Mesendoderm (in vitro differentiated cells): ENCODE measurements at regions not wholly inside any gene's neighbourhood (a gene's known extent, or its start where the extent isn't known, plus 50 kb on each side); places are given as distances from the start of the nearest gene placed in this dataset.
"Not testable (repeated sequence)": the region's sequence is repeated elsewhere in the genome, so short reads cannot be mapped to it uniquely, and the experiment has no call there.

Source experiments
- DNase-seq: peaks from one replicate; pipeline ENCODE4 v3.0.0; 2013
- H2AK5ac ChIP-seq: 2 replicates; pipeline ENCODE4 v1.6.1; 2013; ENCODE audit warnings: low read length, inconsistent platforms
- H2BK120ac ChIP-seq: 2 replicates; pipeline ENCODE4 v1.6.1; 2013; ENCODE audit warnings: low read depth, mild to moderate bottlenecking, low read length, moderate library complexity, mixed read lengths
- H2BK15ac ChIP-seq: replicated peaks from 2 replicates; pipeline ENCODE4 v1.6.1; 2013; ENCODE audit warnings: low read depth, mild to moderate bottlenecking, moderate library complexity
- H2BK5ac ChIP-seq: 2 replicates; pipeline ENCODE4 v1.6.1; 2013; ENCODE audit warnings: low read length, inconsistent platforms
- H3K18ac ChIP-seq: 2 replicates; pipeline ENCODE4 v1.6.1; 2013; ENCODE audit warnings: mild to moderate bottlenecking, low read length, mixed read lengths
- H3K23ac ChIP-seq: one replicate; pipeline ENCODE4 v1.6.1; 2013; ENCODE audit warnings: low read length
- H3K27ac ChIP-seq: 2 replicates; pipeline ENCODE4 v1.5.1; 2013; ENCODE audit warnings: low read depth, mild to moderate bottlenecking, inconsistent platforms, low read length, moderate library complexity
- H3K27me3 ChIP-seq: 2 replicates; pipeline ENCODE4 v1.6.1; 2013; ENCODE audit warnings: low read length, control low read depth, mild to moderate bottlenecking, inconsistent platforms; ENCODE audit not compliant: insufficient read depth, poor library complexity
- H3K36me3 ChIP-seq: 2 replicates; pipeline ENCODE4 v1.6.1; 2013; ENCODE audit warnings: low read length, inconsistent platforms; ENCODE audit not compliant: control insufficient read depth, insufficient read depth
- H3K4ac ChIP-seq: one replicate; pipeline ENCODE4 v1.6.1; 2013; ENCODE audit warnings: low read depth, mild to moderate bottlenecking, low read length, moderate library complexity
- H3K4me1 ChIP-seq: 2 replicates; pipeline ENCODE4 v1.6.1; 2013; ENCODE audit warnings: low read depth, low read length, inconsistent platforms; ENCODE audit not compliant: control insufficient read depth
- H3K4me2 ChIP-seq: 2 replicates; pipeline ENCODE4 v1.6.1; 2013; ENCODE audit warnings: low read length
- H3K4me3 ChIP-seq: 2 replicates; pipeline ENCODE4 v1.5.1; 2013; ENCODE audit warnings: mild to moderate bottlenecking, low read length
- H3K56ac ChIP-seq: one replicate; pipeline ENCODE4 v1.6.1; 2013; ENCODE audit warnings: low read length
- H3K79me1 ChIP-seq: 2 replicates; pipeline ENCODE4 v1.6.1; 2013; ENCODE audit warnings: low read length, inconsistent platforms
- H3K79me2 ChIP-seq: 2 replicates; pipeline ENCODE4 v1.6.1; 2013; ENCODE audit warnings: mild to moderate bottlenecking, low read length; ENCODE audit not compliant: control insufficient read depth, insufficient read depth
- H3K9ac ChIP-seq: 2 replicates; pipeline ENCODE4 v1.6.1; 2013; ENCODE audit warnings: low read length, inconsistent platforms
- H4K5ac ChIP-seq: one replicate; pipeline ENCODE4 v1.6.1; 2013; ENCODE audit warnings: low read length
- H4K8ac ChIP-seq: one replicate; pipeline ENCODE4 v1.6.1; 2013; ENCODE audit warnings: low read depth, mild to moderate bottlenecking, control low read depth, low read length, moderate library complexity
- WGBS: extraction: QIAGEN DNeasy Blood & Tissue Kit; methylation state at CpG from one replicate; pipeline ENCODE4 v1.1.7; 2013; ENCODE audit warnings: low lambda C conversion rate, missing lambda C conversion rate; ENCODE audit not compliant: insufficient coverage; ENCODE audit errors: extremely low coverage; 5-methylcytosine and 5-hydroxymethylcytosine counted together

DNA sequence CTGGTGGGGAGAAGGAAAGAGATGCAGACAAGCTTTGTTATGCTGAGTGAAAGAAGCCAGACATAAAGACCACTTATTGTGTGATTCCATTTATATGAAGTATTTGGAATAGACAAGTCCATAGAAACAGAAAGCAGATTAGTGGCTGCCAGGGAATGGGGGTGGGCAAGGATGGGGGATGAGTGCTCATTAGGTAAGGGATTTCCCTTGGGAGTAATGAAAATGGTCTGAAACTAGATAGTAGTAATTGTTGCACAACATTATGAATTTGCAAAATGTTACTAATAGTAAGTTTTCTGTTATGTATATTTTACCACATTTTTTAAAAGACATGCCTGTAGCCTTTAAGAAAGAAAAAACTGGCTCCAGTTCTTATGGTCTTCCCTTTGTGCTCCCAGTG is 154.9 kb downstream of the LNPK start:
- Histone ChIP-seq H3K27me3 (no peaks in the 10 kb centered on the region), H3K79me2 (no peaks in the 10 kb centered on the region), H3K4me1 (no peaks in the 10 kb centered on the region), H2BK5ac (no peak overlapping the region), H2BK15ac (no peak overlapping the region), H3K79me1 (no peaks in the 10 kb centered on the region), H3K9ac (no peak overlapping the region), H3K36me3 (no peaks in the 10 kb centered on the region), H3K4ac (no peak overlapping the region), H3K18ac (no peak overlapping the region), H3K56ac (no peak overlapping the region), H2BK120ac (no peak overlapping the region), H4K8ac (no peak overlapping the region), H2AK5ac (no peak overlapping the region), H4K5ac (no peak overlapping the region), H3K27ac (no peak overlapping the region), H3K23ac (no peak overlapping the region), H3K4me3 (no peak overlapping the region), H3K4me2 (no peak overlapping the region)
- no peak for DNase-seq

DNA sequence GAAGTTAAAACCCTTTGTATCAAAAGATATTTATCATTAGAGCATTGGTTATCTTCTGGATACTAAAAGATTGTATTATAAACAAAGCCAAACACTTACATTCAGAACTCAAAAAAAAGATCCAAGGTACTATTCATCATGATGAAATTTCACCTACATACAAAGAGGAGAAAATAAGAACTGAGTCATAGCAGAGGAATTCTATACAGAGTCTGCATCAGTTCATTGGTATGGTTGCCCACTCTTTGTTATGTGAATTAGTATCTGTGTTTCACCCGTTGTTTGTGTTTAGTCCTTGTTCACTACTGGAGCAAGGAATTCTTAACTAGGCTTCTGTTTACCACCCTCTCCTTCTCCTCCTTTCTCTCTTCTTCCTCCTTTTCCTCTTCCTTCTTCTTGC is 157.9 kb downstream of the LNPK start:
- Histone ChIP-seq H2BK5ac (no peak overlapping the region), H3K27me3 (no peaks in the 10 kb centered on the region), H3K36me3 (no peaks in the 10 kb centered on the region), H4K8ac (no peak overlapping the region), H2BK120ac (no peak overlapping the region), H3K4me3 (no peak overlapping the region), H3K79me2 (no peaks in the 10 kb centered on the region), H3K18ac (no peak overlapping the region), H3K79me1 (no peaks in the 10 kb centered on the region), H3K4ac (no peak overlapping the region), H4K5ac (no peak overlapping the region), H2AK5ac (no peak overlapping the region), H3K4me1 (no peaks in the 10 kb centered on the region), H3K27ac (no peak overlapping the region), H3K23ac (no peak overlapping the region), H3K56ac (no peak overlapping the region), H2BK15ac (no peak overlapping the region), H3K9ac (no peak overlapping the region), H3K4me2 (no peak overlapping the region)
- peak; percentile 77 for DNase-seq
- no CpG with 5 or more reads among the region's 1 CpG for WGBS

DNA sequence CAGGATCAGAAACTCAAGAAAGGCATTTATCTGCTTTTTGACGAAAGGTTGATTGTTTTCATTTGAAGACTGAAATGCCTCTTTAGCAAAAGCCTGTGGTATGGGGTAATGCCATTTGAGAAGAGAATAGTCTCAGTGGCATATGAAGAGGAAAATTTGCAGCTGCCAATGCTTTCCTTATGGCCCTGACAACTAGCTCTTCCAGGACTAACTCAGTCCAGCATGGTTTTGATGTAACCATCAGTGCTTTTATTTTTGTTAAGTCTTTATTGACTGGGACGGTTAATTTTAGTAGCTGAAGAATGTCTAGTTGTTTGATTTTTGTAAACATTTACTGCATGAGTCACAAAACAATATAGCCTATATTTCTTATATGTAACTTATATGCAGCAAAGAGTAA is 158.4 kb downstream of the LNPK start:
- Histone ChIP-seq H2BK15ac (no peak overlapping the region), H3K79me2 (no peaks in the 10 kb centered on the region), H4K8ac (no peak overlapping the region), H3K4me1 (no peaks in the 10 kb centered on the region), H4K5ac (no peak overlapping the region), H3K9ac (no peak overlapping the region), H3K4me2 (no peak overlapping the region), H3K36me3 (no peaks in the 10 kb centered on the region), H3K4me3 (no peak overlapping the region), H3K27ac (no peak overlapping the region), H3K4ac (no peak overlapping the region), H2AK5ac (no peak overlapping the region), H3K23ac (no peak overlapping the region), H3K18ac (no peak overlapping the region), H3K27me3 (no peaks in the 10 kb centered on the region), H2BK120ac (no peak overlapping the region), H3K56ac (no peak overlapping the region), H2BK5ac (no peak overlapping the region), H3K79me1 (no peaks in the 10 kb centered on the region)
- no peak for DNase-seq
- WGBS, result no CpG with 5 or more reads among the region's 2 CpGs

DNA sequence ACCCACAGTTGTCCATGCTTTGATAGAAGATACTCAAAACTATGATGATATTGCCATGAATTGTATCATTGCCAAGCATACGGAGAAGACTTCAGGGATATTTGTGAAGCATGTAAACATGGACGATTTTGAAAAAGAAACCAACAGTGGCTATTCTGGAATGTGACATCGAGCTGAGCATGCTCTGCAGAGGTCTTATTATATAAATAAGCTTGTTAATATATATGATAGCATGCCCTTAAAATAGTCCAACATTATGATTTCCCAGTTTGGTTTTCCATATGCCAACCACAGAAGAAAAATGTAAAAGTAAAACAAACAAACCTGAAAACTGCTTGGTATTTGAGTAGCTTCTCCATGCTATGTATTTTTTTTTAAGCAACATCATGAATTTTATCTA is 159.1 kb downstream of the LNPK start:
- H3K4ac ChIP-seq, result no peak overlapping the region
- no peak overlapping the region for H3K23ac ChIP-seq
- no peak overlapping the region for H4K5ac ChIP-seq
- H3K18ac ChIP-seq, result no peak overlapping the region
- no peak overlapping the region for H2BK120ac ChIP-seq
- no peaks in the 10 kb centered on the region for H3K79me2 ChIP-seq
- no peak overlapping the region for H3K9ac ChIP-seq
- DNase-seq, result no peak
- H3K4me3 ChIP-seq, result no peak overlapping the region
- no peaks in the 10 kb centered on the region for H3K79me1 ChIP-seq
- WGBS, result no CpG with 5 or more reads among the region's 3 CpGs
- no peak overlapping the region for H2BK5ac ChIP-seq
- H3K4me1 ChIP-seq, result no peaks in the 10 kb centered on the region
- H3K27ac ChIP-seq, result no peak overlapping the region
- H2BK15ac ChIP-seq, result no peak overlapping the region
- no peaks in the 10 kb centered on the region for H3K36me3 ChIP-seq
- no peak overlapping the region for H3K4me2 ChIP-seq
- no peaks in the 10 kb centered on the region for H3K27me3 ChIP-seq
- no peak overlapping the region for H4K8ac ChIP-seq
- H2AK5ac ChIP-seq, result no peak overlapping the region
- H3K56ac ChIP-seq, result no peak overlapping the region

DNA sequence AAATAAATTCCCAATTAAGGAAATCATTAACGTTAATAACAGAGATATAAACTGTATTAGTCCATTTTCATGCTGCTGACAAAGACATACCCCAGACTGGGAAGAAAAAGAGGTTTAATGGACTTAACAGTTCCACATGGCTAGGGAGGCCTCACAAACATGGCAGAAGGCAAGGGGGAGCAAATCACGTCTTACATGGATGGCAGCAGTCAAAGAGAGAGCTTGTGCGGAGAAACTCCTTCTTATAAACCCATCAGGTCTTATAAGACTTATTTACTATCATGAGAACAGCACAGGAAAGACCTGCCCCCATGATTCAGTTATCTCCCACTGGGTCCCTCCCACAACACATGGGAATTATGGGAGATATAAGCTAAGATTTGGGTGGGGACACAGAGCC is 161.3 kb downstream of the LNPK start:
- H2AK5ac ChIP-seq, H2BK5ac ChIP-seq, H3K79me1 ChIP-seq, H4K8ac ChIP-seq, H3K4me3 ChIP-seq, H3K4me1 ChIP-seq, H3K27ac ChIP-seq, H3K9ac ChIP-seq, H2BK120ac ChIP-seq, H3K23ac ChIP-seq, H3K56ac ChIP-seq, H2BK15ac ChIP-seq, DNase-seq, H3K27me3 ChIP-seq, H4K5ac ChIP-seq, H3K18ac ChIP-seq, H3K36me3 ChIP-seq, H3K79me2 ChIP-seq, H3K4me2 ChIP-seq, H3K4ac ChIP-seq: not testable (repeated sequence)
- no CpG with 5 or more reads among the region's 3 CpGs for WGBS

DNA sequence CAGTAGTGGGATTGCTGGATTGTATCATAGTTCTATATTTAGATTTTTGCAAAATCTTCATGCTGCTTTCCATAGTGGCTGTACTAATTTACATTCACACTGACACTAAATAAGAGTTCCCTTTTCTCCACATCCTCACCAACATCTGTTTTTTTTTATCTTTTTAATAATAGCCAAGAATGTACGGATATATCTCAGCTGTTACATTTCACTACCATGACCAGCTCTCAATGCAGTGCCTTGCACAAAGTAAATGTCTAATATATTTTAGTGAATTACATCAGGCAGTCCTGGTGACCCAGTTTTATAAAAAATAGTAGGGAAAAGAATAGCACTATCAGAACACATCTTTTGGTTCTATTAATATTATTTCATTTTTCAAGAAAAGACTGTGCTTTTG is 161.8 kb downstream of the LNPK start:
- no CpG with 5 or more reads among the region's 1 CpG for WGBS
- Histone ChIP-seq H3K79me1 (no peaks in the 10 kb centered on the region), H4K5ac (no peak overlapping the region), H2AK5ac (no peak overlapping the region), H3K4me1 (no peaks in the 10 kb centered on the region), H3K23ac (no peak overlapping the region), H3K18ac (no peak overlapping the region), H3K36me3 (no peaks in the 10 kb centered on the region), H2BK15ac (no peak overlapping the region), H3K4me3 (no peak overlapping the region), H3K27me3 (no peaks in the 10 kb centered on the region), H2BK120ac (no peak overlapping the region), H2BK5ac (no peak overlapping the region), H3K27ac (no peak overlapping the region), H3K9ac (no peak overlapping the region), H3K4me2 (no peak overlapping the region), H3K56ac (no peak overlapping the region), H4K8ac (no peak overlapping the region), H3K79me2 (no peaks in the 10 kb centered on the region), H3K4ac (no peak overlapping the region)
- DNase-seq, result no peak
